Choroid plexus epithelial cell (primary cell): ENCODE measurements at regions not wholly inside any gene's neighbourhood (a gene's known extent, or its start where the extent isn't known, plus 50 kb on each side); places are given as distances from the start of the nearest gene placed in this dataset.

Experiments used
- DNase-seq: peaks from one replicate; pipeline ENCODE4 v3.0.0-alpha.2; 2010; ENCODE audit warnings: low read depth
- H3K4me3 ChIP-seq: 2 replicates; pipeline ENCODE4 v1.5.1; 2011; ENCODE audit warnings: low read depth, mild to moderate bottlenecking, control low read depth, low read length, moderate library complexity
- TF ChIP-seq, protein P1 (sequence below): conservative IDR thresholded peaks from 2 replicates; pipeline ENCODE4 v1.5.1; 2011; ENCODE audit warnings: low read depth, mild to moderate bottlenecking, control low read depth, inconsistent platforms, low read length, moderate library complexity

DNA sequence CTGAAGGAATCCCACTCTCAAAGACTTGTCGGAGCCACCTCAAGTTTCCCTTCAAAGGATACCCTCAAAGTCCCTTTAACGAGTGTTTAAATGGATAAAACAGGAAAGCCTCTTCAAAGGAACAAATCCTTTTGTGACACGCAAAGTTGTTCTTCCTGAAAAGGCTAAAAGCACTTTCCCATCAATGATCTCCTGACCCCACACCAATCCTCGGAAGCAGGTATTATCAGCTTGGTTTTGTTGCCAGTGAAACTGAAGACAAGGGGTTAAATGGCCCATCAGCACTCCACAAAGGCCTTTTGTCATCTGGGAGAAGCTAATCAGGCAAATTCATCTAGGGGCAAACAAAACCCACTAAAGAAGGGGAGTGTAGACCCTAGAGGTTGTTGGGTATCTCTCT is 418.0 kb upstream of the ID2 start:
- DNase-seq = no peak
- TF ChIP-seq, protein P1, sequence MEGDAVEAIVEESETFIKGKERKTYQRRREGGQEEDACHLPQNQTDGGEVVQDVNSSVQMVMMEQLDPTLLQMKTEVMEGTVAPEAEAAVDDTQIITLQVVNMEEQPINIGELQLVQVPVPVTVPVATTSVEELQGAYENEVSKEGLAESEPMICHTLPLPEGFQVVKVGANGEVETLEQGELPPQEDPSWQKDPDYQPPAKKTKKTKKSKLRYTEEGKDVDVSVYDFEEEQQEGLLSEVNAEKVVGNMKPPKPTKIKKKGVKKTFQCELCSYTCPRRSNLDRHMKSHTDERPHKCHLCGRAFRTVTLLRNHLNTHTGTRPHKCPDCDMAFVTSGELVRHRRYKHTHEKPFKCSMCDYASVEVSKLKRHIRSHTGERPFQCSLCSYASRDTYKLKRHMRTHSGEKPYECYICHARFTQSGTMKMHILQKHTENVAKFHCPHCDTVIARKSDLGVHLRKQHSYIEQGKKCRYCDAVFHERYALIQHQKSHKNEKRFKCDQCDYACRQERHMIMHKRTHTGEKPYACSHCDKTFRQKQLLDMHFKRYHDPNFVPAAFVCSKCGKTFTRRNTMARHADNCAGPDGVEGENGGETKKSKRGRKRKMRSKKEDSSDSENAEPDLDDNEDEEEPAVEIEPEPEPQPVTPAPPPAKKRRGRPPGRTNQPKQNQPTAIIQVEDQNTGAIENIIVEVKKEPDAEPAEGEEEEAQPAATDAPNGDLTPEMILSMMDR = no peak
- no peak overlapping the region for H3K4me3 ChIP-seq

DNA sequence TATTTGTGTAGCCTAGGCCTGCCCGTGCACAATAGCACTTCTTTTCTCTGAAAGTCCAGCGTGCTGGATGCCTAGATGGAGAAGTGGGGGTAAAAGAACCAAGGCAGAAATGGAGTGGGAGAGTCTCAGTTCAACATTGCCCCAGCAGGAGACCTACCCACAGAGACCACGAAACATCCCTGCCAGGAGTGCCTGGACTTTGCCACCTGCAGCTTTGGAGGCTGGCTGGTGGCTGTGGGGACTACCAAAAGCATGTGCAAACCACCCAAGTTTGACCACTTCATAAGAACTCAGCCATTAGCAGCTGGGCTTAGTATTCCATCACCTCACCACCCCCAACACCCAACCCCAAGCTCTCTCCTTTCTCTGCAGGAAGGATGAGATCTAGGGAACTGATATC is 416.9 kb upstream of the ID2 start:
- no peak for DNase-seq
- no peak overlapping the region for H3K4me3 ChIP-seq
- TF ChIP-seq, protein P1 = no peak

DNA sequence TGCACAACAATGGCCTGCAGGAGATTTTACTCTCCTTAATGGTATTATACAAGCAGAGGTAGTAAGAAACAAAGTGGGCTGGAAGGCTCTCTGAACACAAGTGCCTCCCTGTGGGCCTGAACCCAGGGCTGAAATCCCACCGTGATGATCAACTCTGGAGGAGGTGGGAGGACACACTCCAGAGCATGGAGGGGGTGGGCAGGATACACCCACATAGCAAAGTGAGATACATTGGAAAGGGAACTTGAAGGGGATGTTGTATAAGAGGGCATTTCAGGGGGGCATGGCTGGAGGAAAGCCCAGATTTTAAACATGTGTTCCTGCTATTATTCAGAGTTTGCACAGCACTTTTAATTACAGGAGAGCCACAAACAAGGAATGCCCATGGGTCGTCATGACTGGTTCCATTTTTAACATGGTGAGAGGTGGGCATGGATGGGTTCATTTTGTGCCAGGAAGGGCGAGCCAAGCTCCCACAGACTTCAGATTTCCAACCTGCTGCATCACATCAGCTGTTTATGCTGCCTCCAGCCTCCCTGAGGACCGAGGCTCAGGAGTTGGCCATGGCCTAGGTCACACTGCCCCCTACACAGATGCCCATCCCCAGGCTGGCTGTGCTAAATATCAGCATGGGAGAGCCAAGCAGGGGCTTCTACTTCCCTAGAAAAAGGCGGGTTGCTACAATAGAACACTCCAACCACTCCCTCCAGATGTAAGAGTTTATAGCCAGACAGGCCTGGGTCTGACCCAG is 416.2 kb upstream of the ID2 start:
- DNase-seq = no peak
- H3K4me3 ChIP-seq = no peak overlapping the region
- TF ChIP-seq, protein P1 = no peak

DNA sequence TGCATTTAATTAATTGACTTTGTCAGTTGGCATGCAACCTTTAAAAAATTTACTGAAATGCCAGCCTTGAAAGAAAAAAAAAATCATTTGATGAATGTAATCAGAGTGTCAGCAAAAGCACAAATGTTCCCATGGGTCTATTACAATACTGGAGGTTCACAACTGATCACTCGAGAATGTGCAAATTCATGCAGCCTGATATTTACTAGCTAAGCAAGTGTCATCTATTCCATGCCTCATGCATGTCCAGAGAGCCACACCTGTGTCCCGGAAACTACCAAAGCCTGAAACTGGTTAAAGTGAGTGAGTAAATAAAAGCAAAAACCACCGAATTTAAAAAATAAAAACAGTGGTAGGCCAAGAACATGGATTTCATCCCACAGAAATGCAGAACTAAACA is 415.3 kb upstream of the ID2 start:
- TF ChIP-seq, protein P1 = no peak
- no peak for DNase-seq
- no peak overlapping the region for H3K4me3 ChIP-seq

DNA sequence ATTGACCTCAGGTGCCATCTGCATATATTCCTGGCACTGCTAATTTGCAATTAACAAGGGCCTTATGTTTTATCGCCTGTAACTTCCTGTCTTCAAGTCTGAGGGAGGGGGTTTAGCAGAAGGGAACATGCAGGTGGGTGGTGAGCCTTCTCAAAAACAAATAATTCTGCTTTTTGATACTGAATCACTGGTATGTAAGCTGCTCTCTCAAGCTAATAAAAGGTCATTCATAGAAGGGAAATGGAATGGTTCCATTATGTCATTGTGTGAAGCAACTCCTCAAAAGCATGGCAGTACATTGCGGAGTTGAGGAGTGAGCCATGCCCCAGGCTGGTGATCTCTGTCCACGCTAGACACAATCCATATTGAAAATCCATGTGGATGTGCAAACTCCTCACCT is 414.8 kb upstream of the ID2 start:
- H3K4me3 ChIP-seq = no peak overlapping the region
- DNase-seq = no peak
- TF ChIP-seq, protein P1 = no peak

DNA sequence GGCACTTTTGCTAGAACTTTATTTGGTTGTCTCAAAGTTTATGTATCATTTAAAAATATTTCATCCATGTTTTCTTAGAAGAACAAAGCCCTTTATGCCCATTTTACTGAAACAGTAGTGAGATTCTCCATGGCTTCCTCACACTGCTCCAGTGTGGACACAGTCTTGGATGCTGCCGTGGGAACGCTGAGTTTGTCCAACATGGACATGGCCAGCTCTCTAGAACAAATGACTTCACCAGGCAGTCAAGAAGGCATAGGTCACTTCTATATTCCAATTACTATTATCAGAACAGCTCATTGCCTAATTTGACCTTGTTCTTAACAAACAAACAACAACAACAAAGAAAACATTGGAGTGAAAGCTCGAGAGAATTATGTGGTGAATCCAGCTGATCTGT is 414.1 kb upstream of the ID2 start:
- no peak for DNase-seq
- no peak overlapping the region for H3K4me3 ChIP-seq
- TF ChIP-seq, protein P1 = no peak

DNA sequence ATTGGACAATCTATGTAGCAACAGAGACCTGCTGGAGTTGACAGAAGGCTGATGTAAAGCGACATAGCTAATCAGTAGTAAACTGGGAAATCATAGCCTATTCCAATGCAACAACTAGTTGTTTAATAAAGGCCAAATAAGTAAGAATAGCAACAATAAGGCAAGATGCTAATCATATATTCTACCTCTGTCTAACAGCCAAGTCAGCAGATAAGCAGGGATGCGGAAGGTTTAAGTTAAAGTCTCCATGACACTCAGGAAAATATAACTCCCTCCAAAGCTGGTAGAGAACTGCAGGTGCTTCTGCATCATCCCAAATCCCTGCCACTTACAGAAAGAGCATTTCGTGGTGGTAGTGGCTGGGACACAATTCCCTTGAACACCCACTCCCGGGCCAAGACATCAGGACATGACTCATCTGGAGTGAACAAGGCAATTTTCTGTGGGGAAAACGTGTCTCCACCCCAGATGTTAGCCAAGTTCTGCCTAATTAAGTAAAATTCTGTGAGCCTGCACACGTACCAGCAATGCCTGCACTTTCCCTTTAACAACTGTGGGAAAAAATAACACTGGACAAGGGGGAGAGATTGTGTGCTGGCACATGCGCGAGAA is 413.6 kb upstream of the ID2 start:
- DNase-seq = no peak
- no peak overlapping the region for H3K4me3 ChIP-seq
- TF ChIP-seq, protein P1 = no peak
